AG10803 (cell line): ENCODE measurements at regions not wholly inside any gene's neighbourhood (a gene's known extent, or its start where the extent isn't known, plus 50 kb on each side); places are given as distances from the start of the nearest gene placed in this dataset.

Experiments
- DNase-seq: peaks from one replicate; pipeline ENCODE4 v3.0.0; 2010; ENCODE audit warnings: low read depth
- H3K4me3 ChIP-seq: 2 replicates; pipeline ENCODE4 v1.5.1; 2011; ENCODE audit warnings: mild to moderate bottlenecking, low read length, control low read depth
- CTCF ChIP-seq: conservative IDR thresholded peaks from 2 replicates; pipeline ENCODE4 v1.5.1; 2011; ENCODE audit warnings: mild to moderate bottlenecking, low read length, control low read depth, inconsistent platforms

GRCh38 chr14:54125109-54125508 is 168.5 kb upstream of the BMP4 start:
- no peak overlapping the region for H3K4me3 ChIP-seq
- DNase-seq: no peak
- no peak for TF ChIP-seq CTCF

GRCh38 chr14:54126947-54127346 is 170.3 kb upstream of the BMP4 start:
- TF ChIP-seq CTCF: no peak
- no peak overlapping the region for H3K4me3 ChIP-seq
- no peak for DNase-seq

GRCh38 chr14:54127526-54127925 is 170.9 kb upstream of the BMP4 start:
- no peak for DNase-seq
- no peak overlapping the region for H3K4me3 ChIP-seq
- TF ChIP-seq CTCF: no peak

GRCh38 chr14:54129850-54130640 is 173.4 kb upstream of the BMP4 start:
- no peak overlapping the region for H3K4me3 ChIP-seq
- TF ChIP-seq CTCF: no peak
- no peak for DNase-seq

- H3K4me3 ChIP-seq: no peak overlapping the region
- no peak for TF ChIP-seq CTCF
- DNase-seq: no peak
Measured at GRCh38 chr14:54132496-54132895, 175.9 kb upstream of the BMP4 start.

GRCh38 chr14:54133896-54134295 is 177.3 kb upstream of the BMP4 start:
- no peak for TF ChIP-seq CTCF
- peak; percentile 8 for DNase-seq
- no peak overlapping the region for H3K4me3 ChIP-seq

- H3K4me3 ChIP-seq: no peak overlapping the region
- TF ChIP-seq CTCF: no peak
- no peak for DNase-seq
Measured at GRCh38 chr14:54135804-54136280, 179.2 kb upstream of the BMP4 start.
